H1 (cell line): ENCODE measurements at regions not wholly inside any gene's neighbourhood (a gene's known extent, or its start where the extent isn't known, plus 50 kb on each side); places are given as distances from the start of the nearest gene placed in this dataset.

Experiments
- CTCF ChIA-PET: fragments of 300-600 bp; sonication (Branson Sonifier 250); formaldehyde crosslinking; loops from one replicate; lab custom pipeline; 2021; ENCODE audit not compliant: partially characterized antibody; lab: Charles Lee
- POLR2A ChIA-PET: fragments of 300-600 bp; sonication (Branson Sonifier 250); formaldehyde crosslinking; loops from one replicate; lab custom pipeline; 2021; ENCODE audit warnings: inconsistent platforms; ENCODE audit not compliant: partially characterized antibody; lab: Charles Lee
- DNase-seq, 2 experiments: peaks; one replicate each; pipeline versions ENCODE4 v3.0.0 to v3.0.0-alpha.2; 2010 to 2022; ENCODE audit warnings: low spot score in 2 of 2, low read depth in 1 of 2, mixed read lengths in 1 of 2
- FAIRE-seq: peaks from 2 replicates; lab custom pipeline; 2011; peaks lifted over from hg19 to GRCh38; lab: Jason Lieb, UNC
- H2AFZ ChIP-seq: 2 replicates; pipeline ENCODE4 v1.8.1; 2012; ENCODE audit warnings: low read length, inconsistent platforms
- H2AK5ac ChIP-seq: 2 replicates; pipeline ENCODE4 v1.6.1; 2013; ENCODE audit warnings: low read depth, low read length
- H2BK120ac ChIP-seq: replicated peaks from 2 replicates; pipeline ENCODE3; 2013; ENCODE audit warnings: low read depth, low read length, inconsistent platforms
- H2BK12ac ChIP-seq: 2 replicates; pipeline ENCODE4 v1.6.1; 2013; ENCODE audit warnings: low read depth, low read length
- H2BK15ac ChIP-seq: 2 replicates; pipeline ENCODE4 v1.6.1; 2013; ENCODE audit warnings: low read length
- H2BK20ac ChIP-seq: 2 replicates; pipeline ENCODE4 v1.6.1; 2013; ENCODE audit warnings: low read length
- H2BK5ac ChIP-seq: 2 replicates; pipeline ENCODE4 v1.6.1; 2013; ENCODE audit warnings: low read depth, low read length
- H3K14ac ChIP-seq: 2 replicates; pipeline ENCODE4 v1.6.1; 2013; ENCODE audit warnings: inconsistent platforms; ENCODE audit not compliant: insufficient read length
- H3K18ac ChIP-seq: 2 replicates; pipeline ENCODE4 v1.6.1; 2013; ENCODE audit warnings: low read length; ENCODE audit errors: extremely low read depth
- H3K23ac ChIP-seq: 2 replicates; pipeline ENCODE4 v1.6.1; 2013; ENCODE audit warnings: inconsistent platforms; ENCODE audit not compliant: insufficient read length
- H3K23me2 ChIP-seq: 2 replicates; pipeline ENCODE4 v1.6.1; 2013; ENCODE audit warnings: low read depth, low read length
- H3K27ac ChIP-seq: 2 replicates; pipeline ENCODE4 v1.6.1; 2011; ENCODE audit warnings: low read depth, low read length, inconsistent platforms
- H3K27me3 ChIP-seq, 4 experiments: replicated peaks in 1 of 4; 1 replicate in 1 of 4; 2 replicates in 3 of 4; pipeline versions ENCODE4 v1.6.1 to v1.8.1; 2011 to 2013; ENCODE audit warnings: low read length in 3 of 4, mild to moderate bottlenecking in 3 of 4, inconsistent platforms in 2 of 4, mixed read lengths in 2 of 4, moderate library complexity in 1 of 4; ENCODE audit not compliant: control insufficient read depth in 3 of 4, insufficient read depth in 3 of 4; ENCODE audit errors: extremely low read depth in 1 of 4
- H3K36me3 ChIP-seq, 4 experiments: 2 replicates each; pipeline versions ENCODE4 v1.6.1 to v1.8.1; 2011 to 2013; ENCODE audit warnings: mild to moderate bottlenecking in 4 of 4, low read length in 3 of 4, moderate library complexity in 2 of 4, control low read depth in 1 of 4, inconsistent platforms in 1 of 4; ENCODE audit not compliant: insufficient read depth in 4 of 4, control insufficient read depth in 2 of 4
- H3K4ac ChIP-seq: replicated peaks from 2 replicates; pipeline ENCODE3; 2013; ENCODE audit warnings: low read length, low read depth, mixed read lengths, inconsistent platforms; ENCODE audit not compliant: insufficient read length
- H3K4me1 ChIP-seq, 4 experiments: replicated peaks in 1 of 4; 1 replicate in 1 of 4; 2 replicates in 3 of 4; pipeline versions ENCODE4 v1.6.1 to v1.8.1; 2011 to 2013; ENCODE audit warnings: low read length in 3 of 4, inconsistent platforms in 2 of 4, mixed read lengths in 1 of 4; ENCODE audit not compliant: insufficient read depth in 4 of 4, control insufficient read depth in 3 of 4
- H3K4me2 ChIP-seq, 2 experiments: 2 replicates each; pipeline versions ENCODE4 v1.6.1 to v1.8.1; 2011 to 2013; ENCODE audit warnings: low read depth in 2 of 2, low read length in 2 of 2, control low read depth in 1 of 2, inconsistent platforms in 1 of 2, mild to moderate bottlenecking in 1 of 2; ENCODE audit not compliant: insufficient read depth in 1 of 2
- H3K4me3 ChIP-seq, 4 experiments: fragments of 200-600, 300-600 bp in 1 of 4; sonication (generic), shearing (Covaris generic), sonication (Bioruptor Twin) in 1 of 4; 2 replicates each; pipeline versions ENCODE4 v1.5.1 to v1.8.1; 2011 to 2016; ENCODE audit warnings: low read length in 4 of 4, low read depth in 3 of 4, control low read depth in 2 of 4, inconsistent platforms in 2 of 4, mild to moderate bottlenecking in 2 of 4, mixed read lengths in 1 of 4, moderate library complexity in 1 of 4; ENCODE audit not compliant: insufficient read depth in 2 of 4; ENCODE audit errors: extremely low read depth in 1 of 4
- H3K56ac ChIP-seq: replicated peaks from 2 replicates; pipeline ENCODE3; 2013; ENCODE audit warnings: low read depth, mild to moderate bottlenecking, mixed read lengths, low read length, inconsistent platforms; ENCODE audit not compliant: insufficient read length
- H3K79me1 ChIP-seq: 2 replicates; pipeline ENCODE4 v1.6.1; 2013; ENCODE audit warnings: low read depth, low read length, control low read depth
- H3K79me2 ChIP-seq, 2 experiments: 2 replicates each; pipeline versions ENCODE4 v1.6.1 to v1.8.1; 2012 to 2013; ENCODE audit warnings: low read length in 2 of 2, mild to moderate bottlenecking in 2 of 2, inconsistent platforms in 1 of 2; ENCODE audit not compliant: insufficient read depth in 2 of 2, control insufficient read depth in 1 of 2
- H3K9ac ChIP-seq, 4 experiments: replicated peaks in 1 of 4; 1 replicate in 1 of 4; 2 replicates in 3 of 4; pipeline versions ENCODE4 v1.6.1 to v1.8.1; 2011 to 2013; ENCODE audit warnings: low read depth in 3 of 4, low read length in 3 of 4, control low read depth in 2 of 4, mild to moderate bottlenecking in 2 of 4, moderate library complexity in 2 of 4, inconsistent platforms in 1 of 4; ENCODE audit errors: extremely low read depth in 1 of 4
- H3K9me3 ChIP-seq, 2 experiments: 2 replicates each; pipeline versions ENCODE4 v1.6.1 to v1.8.1; 2012 to 2013; ENCODE audit warnings: mild to moderate bottlenecking in 2 of 2, moderate library complexity in 2 of 2, control low read depth in 1 of 2, inconsistent platforms in 1 of 2, low read depth in 1 of 2, low read length in 1 of 2, mixed read lengths in 1 of 2; ENCODE audit not compliant: insufficient read depth in 2 of 2
- H4K20me1 ChIP-seq, 2 experiments: replicated peaks in 1 of 2; 2 replicates each; pipeline versions ENCODE3 to v1.8.1; 2011 to 2013; ENCODE audit warnings: inconsistent platforms in 2 of 2, low read length in 2 of 2, mild to moderate bottlenecking in 1 of 2; ENCODE audit not compliant: insufficient read depth in 2 of 2, control insufficient read depth in 1 of 2
- H4K5ac ChIP-seq: 2 replicates; pipeline ENCODE4 v1.6.1; 2013; ENCODE audit warnings: low read length, low read depth, mixed read lengths, inconsistent platforms; ENCODE audit not compliant: insufficient read length
- H4K8ac ChIP-seq: 2 replicates; pipeline ENCODE4 v1.8.0; 2013; ENCODE audit warnings: mild to moderate bottlenecking, moderate library complexity, low read length, inconsistent platforms; ENCODE audit not compliant: insufficient read depth; ENCODE audit errors: extremely low read depth
- H4K91ac ChIP-seq: replicated peaks from 2 replicates; pipeline ENCODE3; 2013; ENCODE audit warnings: low read length, mixed read lengths, inconsistent platforms; ENCODE audit not compliant: insufficient read length
- ASH2L ChIP-seq: fragments of 200-600, 300-600 bp; sonication (generic); IDR thresholded peaks from one replicate; pipeline ENCODE4 v1.7.1; 2017; ENCODE audit warnings: low read length
- CTCF ChIP-seq, 3 experiments: IDR thresholded peaks; 1 replicate in 2 of 3; 2 replicates in 1 of 3; pipeline versions ENCODE4 v1.5.1 to v1.6.1; 2011; ENCODE audit warnings: low read length in 3 of 3, mild to moderate bottlenecking in 3 of 3, inconsistent platforms in 2 of 3, low read depth in 1 of 3, moderate library complexity in 1 of 3; ENCODE audit not compliant: insufficient read depth in 1 of 3; ENCODE audit errors: control extremely low read depth in 1 of 3
- KDM1A ChIP-seq: fragments of 200-600, 300-600 bp; sonication (generic); IDR thresholded peaks from 2 replicates; pipeline ENCODE4 v1.7.1; 2016; ENCODE audit warnings: mild to moderate bottlenecking, low read length, borderline replicate concordance
- KDM4A ChIP-seq: IDR thresholded peaks from one replicate; pipeline ENCODE4 v1.7.1; 2012; ENCODE audit warnings: low read depth, mild to moderate bottlenecking, moderate library complexity, low read length, inconsistent platforms; ENCODE audit not compliant: severe bottlenecking
- MAFK ChIP-seq: IDR thresholded peaks from 2 replicates; pipeline ENCODE4 v1.6.1; 2012; ENCODE audit warnings: low read depth, mild to moderate bottlenecking, improper control_type of control experiment, low read length
- NRF1 ChIP-seq: IDR thresholded peaks from 2 replicates; pipeline ENCODE4 v1.6.1; 2011; ENCODE audit warnings: mild to moderate bottlenecking, low read depth, low read length, improper control_type of control experiment
- RAD21 ChIP-seq, 2 experiments: IDR thresholded peaks in 1 of 2; conservative IDR thresholded peaks in 1 of 2; 2 replicates each; pipeline ENCODE4 v1.6.1; 2011; ENCODE audit warnings: low read depth in 2 of 2, low read length in 2 of 2, improper control_type of control experiment in 1 of 2, inconsistent platforms in 1 of 2, mild to moderate bottlenecking in 1 of 2, moderate library complexity in 1 of 2
- RXRA ChIP-seq: IDR thresholded peaks from 2 replicates; pipeline ENCODE4 v1.6.1; 2011; ENCODE audit warnings: low read depth, mild to moderate bottlenecking, low read length, moderate library complexity; ENCODE audit not compliant: insufficient read depth
- SRF ChIP-seq: IDR thresholded peaks from 2 replicates; pipeline ENCODE4 v1.6.1; 2011; ENCODE audit warnings: mild to moderate bottlenecking, low read depth, low read length, moderate library complexity
- TAF7 ChIP-seq: optimal IDR thresholded peaks from 2 replicates; pipeline ENCODE3; 2011; ENCODE audit warnings: low read depth, mild to moderate bottlenecking, inconsistent platforms, low read length, moderate library complexity, borderline replicate concordance
- TBP ChIP-seq: IDR thresholded peaks from 2 replicates; pipeline ENCODE4 v1.6.1; 2011; ENCODE audit warnings: low read depth, low read length, improper control_type of control experiment
- YY1 ChIP-seq: IDR thresholded peaks from 2 replicates; pipeline ENCODE4 v1.6.1; 2011; ENCODE audit warnings: low read depth, mild to moderate bottlenecking, low read length
- WGBS, 2 experiments: shearing (Covaris generic) in 1 of 2; methylation state at CpG; one replicate each; pipeline versions ENCODE4 v1.1.6 to v1.1.7; 2013 to 2015; ENCODE audit warnings: low lambda C conversion rate in 2 of 2, mixed read lengths in 2 of 2, inconsistent platforms in 1 of 2, low coverage in 1 of 2, missing lambda C conversion rate in 1 of 2; ENCODE audit not compliant: insufficient replicate concordance in 2 of 2, insufficient coverage in 1 of 2, insufficient read length in 1 of 2; ENCODE audit errors: extremely low coverage in 1 of 2, missing lambda C conversion rate in 1 of 2; 5-methylcytosine and 5-hydroxymethylcytosine counted together

- H3K79me1 ChIP-seq, result no peaks in the 10 kb centered on the region
- no peaks in the 10 kb centered on the region for H3K79me2 ChIP-seq
- no peaks in the 10 kb centered on the region for H3K23me2 ChIP-seq
- H3K4me3 ChIP-seq, result no peak overlapping the region
- no peak overlapping the region for H2BK20ac ChIP-seq
- H3K27me3 ChIP-seq, result no peaks in the 10 kb centered on the region
- H4K8ac ChIP-seq, result no peak overlapping the region
- H3K9ac ChIP-seq, result no peak overlapping the region
- H3K56ac ChIP-seq, result no peak overlapping the region
- no peak overlapping the region for H2BK15ac ChIP-seq
- no peak for FAIRE-seq
- no peak overlapping the region for H3K18ac ChIP-seq
- no peak overlapping the region for H3K4ac ChIP-seq
- no peaks in the 10 kb centered on the region for H3K9me3 ChIP-seq
- H4K91ac ChIP-seq, result no peak overlapping the region
- WGBS, 2 experiments, result 80% methylated on average over 1 of the region's 1 CpG; no CpG with 5 or more reads in 1 of the 2 experiments
- H2AK5ac ChIP-seq, result no peak overlapping the region
- ChIA-PET POLR2A (interaction anchor here (0.8 kb wide), 1 partner anchor 1057 kb away, joined by 3 read pairs; no protein-coding TSS in a partner anchor), CTCF (interaction anchor here (1.0 to 1.3 kb wide), 3 partner anchors 9 to 235 kb away, joined by 3 to 4 read pairs (median 4); no protein-coding TSS in a partner anchor)
- no peaks in the 10 kb centered on the region for H3K4me1 ChIP-seq
- no peak overlapping the region for H2AFZ ChIP-seq
- no peak overlapping the region for H3K23ac ChIP-seq
- no peak overlapping the region for H2BK5ac ChIP-seq
- H4K20me1 ChIP-seq, result no peaks in the 10 kb centered on the region
- no peak overlapping the region for H3K4me2 ChIP-seq
- no peak overlapping the region for H3K14ac ChIP-seq
- no peak overlapping the region for H2BK12ac ChIP-seq
- DNase-seq, result no peak
- H3K36me3 ChIP-seq, result no peaks in the 10 kb centered on the region
- H3K27ac ChIP-seq, result no peak overlapping the region
- H2BK120ac ChIP-seq, result no peak overlapping the region
- no peak overlapping the region for H4K5ac ChIP-seq
- TF ChIP-seq MAFK (no peak), CTCF (IDR thresholded peaks at IDR 0.05; ENCODE audit: control extremely low read depth in 1 of 3, insufficient read depth in 1 of 3, low read depth in 1 of 3, low read length in 3 of 3) (peak in 2 of 3 experiments; percentile 6 to 23; a peak in 2 of 4 replicates), TBP (no peak), RXRA (no peak), KDM4A (no peak), YY1 (no peak), NRF1 (no peak), RAD21 (IDR thresholded peaks at IDR 0.05 in 1 of 2, conservative IDR thresholded peaks at IDR 0.05 in 1 of 2; ENCODE audit: low read depth in 2 of 2, low read length in 2 of 2) (peak; percentile 21 to 27; a peak in 2 of 4 replicates), KDM1A (no peak), ASH2L (no peak), SRF (no peak), TAF7 (no peak)
Observed at GRCh38 chr9:73667749-73668148, 516.1 kb downstream of the ANXA1 start.
